ENCODE measurements at regions not wholly inside any gene's neighbourhood (a gene's known extent, or its start where the extent isn't known, plus 50 kb on each side); places are given as distances from the start of the nearest gene placed in this dataset.
"Not testable (repeated sequence)": the region's sequence is repeated elsewhere in the genome, so short reads cannot be mapped to it uniquely, and the experiment has no call there.

DNA sequence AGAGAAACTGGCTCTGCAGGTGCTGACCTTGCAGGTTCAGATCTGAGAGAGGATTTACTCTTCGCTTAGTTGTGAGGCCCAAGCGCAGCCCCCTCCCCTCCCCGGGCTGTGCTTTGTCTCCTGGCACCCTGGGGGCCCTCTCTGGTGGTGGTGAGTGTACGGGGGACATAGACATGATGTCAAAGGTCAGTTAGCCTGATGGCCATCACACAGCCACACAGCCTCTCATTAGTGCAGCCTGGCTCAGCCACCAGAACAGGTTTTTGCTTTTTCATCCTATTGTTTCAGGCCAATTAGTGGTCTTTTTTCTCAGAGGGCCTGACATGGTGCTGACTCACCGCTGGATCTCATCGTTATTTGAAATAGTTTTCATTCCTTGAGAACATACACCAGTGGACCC lies 437.9 kb downstream of the AACS start:
- no peak for DNase-seq

DNA sequence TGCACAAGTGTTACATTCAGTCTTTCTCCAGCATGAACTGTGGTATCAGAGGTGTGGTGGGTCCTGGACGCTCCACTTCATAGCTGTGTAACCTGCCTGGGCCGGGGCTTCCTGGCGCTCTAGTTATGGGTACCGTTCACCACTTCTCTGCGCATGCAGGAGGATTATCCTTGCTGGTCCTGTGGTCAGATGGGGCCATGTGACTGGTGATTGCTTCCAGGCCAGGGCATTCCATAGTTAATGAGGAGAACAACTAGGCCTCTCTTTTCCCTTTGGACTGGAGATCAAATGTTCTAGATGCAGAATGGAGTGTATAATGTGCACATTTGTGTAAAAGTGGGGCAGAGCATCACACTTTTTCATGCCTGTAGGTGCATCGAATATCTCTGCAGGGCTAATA lies 444.0 kb downstream of the AACS start:
- DNase-seq, result no peak

DNA sequence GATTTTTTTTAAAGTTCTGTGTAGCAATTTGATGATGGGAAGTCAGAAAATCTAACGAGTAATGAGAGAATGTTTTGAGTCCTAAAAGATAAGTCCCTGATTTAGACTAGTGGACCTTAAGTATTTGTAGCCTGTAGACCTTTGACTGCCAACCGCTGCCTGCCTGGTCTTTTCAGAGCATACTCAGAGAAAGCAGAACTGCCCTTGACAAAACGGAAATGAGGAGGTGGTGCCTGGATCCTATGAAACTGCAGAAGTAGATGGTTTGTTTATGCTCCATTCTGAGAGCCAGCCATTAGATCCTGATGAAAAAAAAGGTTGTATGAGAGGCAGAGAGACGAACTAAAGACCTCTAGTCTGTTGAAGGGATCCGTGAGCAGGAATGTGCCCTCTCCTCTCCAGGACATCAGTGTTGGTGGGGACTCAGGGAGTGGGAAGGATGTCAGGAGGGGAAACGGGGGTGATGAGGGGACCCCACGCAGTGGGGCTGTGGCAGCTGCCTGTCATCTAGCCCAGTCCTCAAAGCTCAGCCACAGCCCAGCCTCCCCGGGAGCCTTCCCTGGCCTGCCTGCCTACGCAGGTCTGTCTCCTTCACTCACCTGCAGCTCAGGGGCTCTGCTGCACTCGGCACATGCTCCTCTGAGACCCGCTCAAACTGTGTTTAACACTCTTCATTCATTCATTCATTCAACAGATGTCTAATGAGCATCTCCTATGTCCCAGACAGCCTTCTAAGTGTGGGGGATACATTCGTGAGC lies 447.5 kb downstream of the AACS start:
- no peak for DNase-seq

DNA sequence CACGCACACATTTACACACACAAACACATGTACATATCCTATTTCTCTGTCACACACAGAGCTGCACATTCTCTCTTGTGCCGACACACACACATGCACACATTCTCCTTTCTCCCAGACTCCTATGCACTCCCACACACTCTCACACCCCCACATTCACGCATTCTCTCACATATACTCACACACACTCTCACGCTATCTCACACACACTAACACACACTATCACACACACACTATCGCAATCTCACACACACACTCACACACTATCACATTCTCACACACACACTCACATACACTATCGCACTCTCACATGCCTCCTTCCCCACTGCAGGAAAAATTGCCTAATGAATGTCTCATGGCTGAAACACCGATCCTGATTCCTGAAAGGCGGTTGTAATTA lies 450.7 kb downstream of the AACS start:
- DNase-seq, result no peak

DNA sequence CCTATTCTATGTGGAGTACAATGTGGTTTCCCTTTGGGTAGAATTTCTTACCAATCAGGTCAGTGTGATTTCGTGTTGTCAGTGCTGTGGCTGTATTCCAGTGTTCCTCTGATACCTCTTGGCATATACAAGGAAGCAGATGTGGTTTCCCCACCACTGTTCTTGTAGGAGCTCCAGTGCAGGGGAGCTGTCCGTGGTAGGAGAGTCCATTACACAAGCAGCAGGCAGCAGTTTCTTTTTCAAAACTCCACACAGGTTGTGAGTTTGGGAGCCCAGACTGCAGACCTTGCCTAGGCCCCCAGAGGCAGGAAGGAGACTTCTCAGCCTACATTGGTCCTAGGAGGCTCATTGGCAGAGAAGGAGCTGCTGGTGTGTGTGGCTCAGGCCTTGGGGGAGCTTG lies 452.8 kb downstream of the AACS start:
- DNase-seq, result peak; percentile 56

DNA sequence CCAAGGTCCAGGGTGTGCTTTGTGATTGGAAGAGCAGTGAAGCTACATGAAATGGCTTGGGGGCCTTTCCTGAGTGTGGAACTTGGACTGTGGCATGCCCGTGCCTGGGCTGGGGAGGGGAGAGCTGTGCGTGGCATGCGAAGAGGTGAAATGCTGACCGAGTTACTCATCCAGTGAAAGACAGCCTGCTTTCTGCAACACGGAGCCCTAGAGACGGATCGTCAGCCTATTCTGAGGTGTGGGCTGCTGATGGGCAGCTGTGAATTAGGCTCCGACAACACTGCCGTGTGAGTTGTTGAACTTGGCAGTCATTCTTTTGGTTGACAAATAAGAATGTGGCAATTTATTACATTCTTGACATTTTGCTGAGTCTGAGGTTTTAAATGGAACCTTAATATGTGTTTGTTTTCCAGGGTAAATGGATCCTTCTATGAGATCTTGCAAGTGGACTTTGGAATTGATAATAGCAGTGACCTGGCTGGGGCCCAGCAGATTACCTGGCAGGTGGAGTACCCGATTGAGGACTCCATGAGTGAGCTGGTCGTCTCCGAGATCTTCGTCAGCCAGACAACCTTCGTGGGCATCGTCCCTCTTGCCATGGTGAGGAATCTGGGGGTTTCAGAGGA lies 453.9 kb downstream of the AACS start:
- DNase-seq, result no peak

DNA sequence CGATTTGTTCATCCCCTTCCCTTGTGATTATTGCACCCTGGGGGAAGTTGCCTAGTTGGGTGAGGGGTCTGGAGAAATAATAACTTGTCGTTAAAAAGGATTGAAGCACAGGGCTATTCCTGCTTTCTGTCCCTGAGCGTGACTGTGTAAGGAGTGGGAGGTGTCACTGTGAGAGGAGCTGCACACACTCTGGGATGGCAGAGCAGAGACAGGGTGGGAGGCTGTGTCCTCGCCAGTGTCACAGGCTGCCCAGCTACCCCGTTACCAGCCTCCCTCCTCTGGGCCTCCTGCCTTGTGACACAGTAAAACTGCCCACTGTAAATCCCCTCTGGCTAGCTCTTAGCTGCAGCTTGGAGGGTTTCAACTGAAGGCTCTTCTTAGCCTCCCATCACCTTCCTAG lies 460.6 kb downstream of the AACS start:
- no peak for DNase-seq

DNA sequence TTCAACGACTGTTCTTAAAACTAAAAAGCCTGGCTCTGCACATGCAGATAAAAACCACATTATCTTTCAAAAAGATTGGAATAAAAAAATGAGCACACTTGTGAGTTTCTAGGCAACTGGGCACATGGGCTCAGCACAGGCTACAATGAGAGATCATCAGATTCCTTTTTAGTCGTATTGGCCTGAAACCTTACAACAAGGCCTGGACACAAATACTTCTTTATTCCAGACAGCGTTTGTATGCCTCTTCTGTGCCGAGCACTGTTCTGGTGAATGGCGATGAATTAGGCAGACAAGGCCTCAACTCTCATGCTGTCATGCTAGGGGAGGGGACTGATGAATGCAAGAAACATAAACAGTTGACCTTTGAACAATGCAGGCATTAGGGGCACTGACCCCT lies 463.0 kb downstream of the AACS start:
- DNase-seq, result no peak

DNA sequence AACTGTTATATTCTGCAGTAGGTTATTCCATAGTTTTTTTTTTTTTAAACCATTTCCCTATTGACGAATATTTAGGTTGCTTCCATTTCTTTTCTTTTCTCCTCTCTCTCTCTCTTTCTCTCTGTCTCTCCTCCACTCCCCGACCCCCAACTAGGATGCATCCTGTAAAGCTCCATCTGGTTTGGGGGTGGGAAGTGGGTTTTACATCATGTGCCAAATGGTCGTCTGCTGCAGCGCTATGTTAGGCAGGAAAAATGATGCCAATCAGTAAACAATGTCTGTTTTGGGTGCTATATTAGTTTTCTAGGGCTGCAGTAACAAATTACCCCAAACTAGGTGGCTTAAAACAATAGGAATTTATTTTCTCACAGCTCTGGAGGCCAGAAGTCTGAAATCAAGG lies 465.0 kb downstream of the AACS start:
- DNase-seq, result no peak

DNA sequence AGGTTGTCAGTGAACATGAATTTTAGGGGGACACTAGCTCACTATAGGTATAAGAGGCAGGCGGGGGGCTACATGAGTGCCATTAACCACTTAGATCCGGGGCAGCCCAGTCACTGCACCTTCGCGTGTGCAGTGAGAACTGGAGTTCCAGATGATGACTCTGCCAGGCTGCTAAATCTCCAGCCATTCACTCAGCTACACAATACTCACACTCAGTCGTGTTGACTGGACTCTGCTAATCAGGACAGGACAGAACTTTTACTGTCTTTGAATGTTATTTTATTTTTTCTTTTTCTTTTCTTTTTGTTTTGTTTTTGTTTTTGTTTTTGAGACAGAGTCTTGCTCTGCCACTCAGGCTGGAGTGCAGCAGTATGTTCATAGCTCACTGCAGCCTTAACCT lies 465.6 kb downstream of the AACS start:
- no peak for DNase-seq

DNA sequence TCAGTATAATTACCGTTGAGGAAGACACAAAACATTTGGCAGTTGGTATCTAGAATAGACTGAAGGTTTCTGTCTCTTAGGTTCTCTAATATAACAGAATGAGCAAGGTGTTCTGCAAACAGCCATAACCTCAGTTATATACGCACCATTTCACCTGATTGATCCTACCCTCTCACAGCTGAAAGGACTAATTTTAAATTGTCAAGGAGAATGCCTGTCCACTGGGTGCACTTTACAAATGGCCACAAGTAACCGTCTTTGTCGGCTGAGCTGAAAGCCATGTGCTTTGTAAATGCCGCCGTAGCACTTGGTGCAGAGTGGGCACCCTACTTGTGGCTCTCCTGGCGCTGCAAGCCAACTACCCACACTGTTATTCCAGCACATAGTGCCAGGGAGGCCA lies 466.3 kb downstream of the AACS start:
- DNase-seq, result no peak

DNA sequence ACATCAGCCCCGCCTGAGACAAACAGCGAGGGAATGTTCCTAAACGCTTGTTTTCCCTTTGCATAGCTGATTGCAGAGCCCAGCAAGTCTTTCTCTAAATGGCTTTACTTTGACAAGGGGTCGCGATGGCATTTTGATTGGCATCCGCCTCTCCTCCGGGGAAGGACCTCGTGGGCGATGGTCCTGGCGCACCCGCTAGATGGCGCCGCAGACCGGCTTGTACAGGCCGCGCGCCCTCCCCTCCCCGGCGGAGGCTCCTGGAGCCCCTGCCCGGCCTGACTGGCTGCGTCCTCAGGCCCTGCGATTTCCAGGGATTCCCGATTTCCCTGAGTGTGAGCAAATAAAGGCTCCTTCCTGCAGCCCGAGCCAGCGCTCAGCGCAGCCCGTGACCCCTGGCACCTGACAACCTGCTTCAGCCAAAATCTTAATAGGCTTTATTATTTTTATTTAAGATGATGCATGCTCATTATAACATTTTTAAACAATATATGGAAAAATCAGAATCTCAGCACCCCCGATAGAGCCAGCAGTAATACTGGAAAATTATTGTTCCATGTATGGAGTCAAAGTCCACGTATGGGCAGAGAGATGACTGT lies 468.3 kb downstream of the AACS start:
- DNase-seq, result peak; percentile 15

DNA sequence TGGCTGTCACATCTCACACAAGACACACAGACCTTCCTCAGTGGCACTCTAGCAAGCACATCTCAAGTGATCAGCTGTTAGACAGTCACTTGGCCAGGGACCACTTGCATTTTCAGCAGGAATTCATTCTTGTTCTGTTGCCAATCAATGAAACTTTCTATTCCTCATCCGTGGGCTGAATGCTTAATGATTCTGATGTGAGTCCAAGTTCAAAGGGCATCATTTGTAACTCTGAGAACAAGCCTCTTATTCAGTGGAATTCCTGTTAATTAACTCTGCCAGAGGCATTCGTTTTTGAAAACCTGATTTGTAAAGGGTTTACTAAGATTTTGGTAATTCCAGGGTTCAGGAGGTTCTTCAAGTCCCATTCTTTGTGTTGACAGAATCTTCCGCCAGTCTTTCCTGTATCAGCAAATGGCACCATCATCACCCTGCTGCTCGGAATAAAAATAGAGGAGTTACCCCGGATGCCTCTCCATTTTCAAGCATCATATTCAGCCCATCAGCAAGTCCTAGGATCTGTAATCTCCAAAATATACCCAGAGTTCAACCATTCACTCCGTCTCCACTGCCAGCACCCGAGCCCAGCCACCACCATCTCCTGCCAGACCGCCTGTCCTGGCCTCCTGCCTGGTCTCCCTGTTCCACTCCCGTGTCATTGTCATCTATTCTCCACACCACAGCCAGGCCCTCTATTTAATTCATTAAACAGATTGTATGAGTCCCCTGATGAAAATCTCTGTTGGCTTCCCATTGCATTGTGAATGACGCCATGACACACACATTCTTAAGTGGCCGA lies 473.4 kb downstream of the AACS start:
- no peak for DNase-seq

DNA sequence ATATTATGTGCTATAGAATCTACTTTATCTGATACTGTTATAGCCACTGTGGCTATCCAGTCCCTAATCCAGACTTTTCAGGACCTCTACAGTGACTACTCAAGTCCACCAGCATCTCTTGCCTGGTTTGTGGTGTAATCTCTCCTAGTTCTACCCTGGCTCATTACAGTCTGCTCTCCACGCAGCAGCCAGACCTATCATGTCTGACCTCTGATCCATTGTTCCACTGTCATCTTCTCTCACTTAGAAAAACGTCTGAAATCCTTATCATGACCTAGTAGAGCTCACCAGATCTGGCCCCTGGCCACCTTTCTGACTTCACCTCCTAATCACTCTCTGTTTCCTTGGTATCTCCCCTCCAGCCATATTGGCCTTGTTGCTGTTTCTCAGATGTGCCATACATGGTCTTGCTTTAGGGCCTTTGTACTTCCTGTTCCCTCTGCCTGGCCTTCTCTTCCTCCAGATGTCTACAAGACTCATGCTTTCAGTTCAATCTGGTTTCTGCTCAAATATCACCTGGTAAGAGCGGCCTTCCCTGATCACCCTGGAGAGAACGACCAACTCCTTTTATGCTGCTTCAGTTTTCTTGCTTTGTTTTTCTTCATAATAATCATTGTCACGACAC lies 475.5 kb downstream of the AACS start:
- DNase-seq, result no peak

DNA sequence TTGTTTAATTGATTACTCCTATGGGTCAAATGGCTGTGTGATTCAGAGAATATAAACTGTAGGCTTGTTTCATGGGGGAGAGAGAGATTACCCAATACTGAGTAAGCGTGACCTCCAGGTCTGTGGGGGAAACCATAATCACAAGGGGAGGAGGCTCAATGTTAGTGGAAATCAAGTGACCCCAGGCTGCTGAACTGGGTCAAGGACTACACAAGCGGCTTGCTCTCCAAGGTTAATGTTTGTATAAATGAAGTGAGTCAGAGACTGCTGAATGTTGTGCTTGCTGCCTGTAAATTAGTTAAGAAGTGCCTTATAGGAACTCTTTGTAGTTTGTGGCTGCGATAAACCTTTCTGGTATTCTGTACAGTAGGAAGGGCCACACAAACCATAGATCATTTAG lies 479.7 kb downstream of the AACS start:
- no peak for DNase-seq

DNA sequence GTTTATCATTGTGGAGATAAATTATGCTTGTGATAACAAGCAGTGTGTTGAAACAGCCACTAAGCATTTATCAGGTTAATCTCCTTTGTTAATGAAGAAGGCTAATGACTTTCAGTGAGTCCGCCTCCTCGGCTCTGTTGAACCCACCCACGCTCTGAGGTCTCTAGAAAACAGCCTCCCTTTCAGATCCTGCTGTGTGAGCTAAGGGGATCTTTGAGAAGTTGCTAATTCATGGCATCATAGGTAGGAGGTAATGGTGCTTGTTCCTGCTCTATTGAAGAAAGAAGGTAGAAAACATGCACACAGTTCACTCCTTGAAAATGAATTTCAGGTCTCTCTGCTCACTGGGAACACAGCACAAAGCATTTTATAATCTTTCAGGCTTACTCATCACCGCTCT lies 483.9 kb downstream of the AACS start:
- no peak for DNase-seq

DNA sequence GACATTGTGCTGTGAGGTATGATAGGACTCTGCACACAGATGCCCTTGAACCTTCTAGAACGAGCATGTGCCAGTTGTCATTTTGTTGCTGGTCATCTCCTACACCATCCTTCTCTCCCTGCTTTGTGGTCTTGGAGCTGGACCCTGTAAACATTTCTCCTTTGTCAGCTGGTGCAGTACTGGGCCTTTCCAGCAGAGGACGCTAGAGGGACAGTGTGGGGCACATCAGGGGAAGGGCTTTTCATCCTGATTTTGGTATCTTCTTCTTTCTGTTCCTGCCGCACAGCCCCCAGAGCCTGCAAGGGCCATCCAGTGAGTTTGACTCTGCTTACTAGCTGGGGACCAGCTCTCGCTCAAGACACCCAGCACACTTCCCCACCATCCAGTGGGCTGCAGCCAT lies 484.6 kb downstream of the AACS start:
- no peak for DNase-seq

DNA sequence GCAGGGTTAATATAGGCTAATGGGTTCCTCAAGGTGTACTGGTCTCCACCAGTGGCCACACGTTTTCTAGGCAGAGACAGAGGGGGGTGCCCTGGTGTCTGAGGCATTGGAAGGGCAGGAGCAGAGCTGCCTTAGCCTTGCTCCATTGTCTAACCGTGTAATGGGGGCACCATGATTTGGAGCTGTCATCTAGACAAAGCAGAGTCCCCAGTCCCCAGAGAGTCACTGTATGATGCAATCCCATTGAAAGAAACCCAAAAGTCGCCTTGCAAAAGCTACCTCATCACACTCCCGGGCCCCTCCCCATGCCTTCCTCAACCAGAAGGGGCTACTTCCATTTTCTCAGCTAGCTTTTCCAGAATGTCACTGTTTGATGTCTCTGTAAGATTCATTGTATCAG lies 487.1 kb downstream of the AACS start:
- no peak for DNase-seq

DNA sequence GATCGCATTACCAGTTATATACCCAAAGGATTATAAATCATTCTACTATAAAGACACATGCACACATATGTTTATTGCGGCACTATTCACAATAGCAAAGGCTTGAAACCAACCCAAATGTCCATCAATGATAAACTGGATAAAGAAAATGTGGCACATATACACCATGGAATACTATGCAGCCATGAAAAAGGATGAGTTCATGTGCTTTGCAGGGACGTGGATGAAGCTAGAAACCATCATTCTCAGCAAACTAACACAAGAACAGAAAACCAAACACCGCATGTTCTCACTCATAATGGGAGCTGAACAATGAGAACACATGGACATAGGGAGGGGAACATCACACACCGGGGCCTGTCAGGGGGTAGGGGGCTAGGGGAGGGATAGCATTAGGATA lies 495.8 kb downstream of the AACS start:
- not testable (repeated sequence) for DNase-seq

DNA sequence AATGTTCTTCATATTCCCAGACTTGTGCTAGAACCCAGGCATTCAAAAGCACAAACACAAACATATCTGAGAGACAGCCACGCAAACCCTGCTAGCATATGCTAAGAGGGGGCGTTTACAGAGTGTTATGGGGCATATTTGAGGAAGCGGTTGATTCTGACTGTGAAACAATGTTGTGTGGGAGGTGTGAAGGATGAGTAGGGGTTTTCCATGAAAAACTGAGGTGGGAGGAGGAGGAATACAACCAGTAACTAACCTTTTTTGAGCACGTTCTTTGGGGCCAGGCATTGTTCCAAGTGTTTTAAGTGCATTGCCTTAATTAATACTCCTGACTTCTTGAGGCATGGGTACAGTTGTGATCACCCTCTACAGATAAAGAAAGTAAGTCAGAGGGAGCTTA lies 499.5 kb downstream of the AACS start:
- DNase-seq, result no peak

DNA sequence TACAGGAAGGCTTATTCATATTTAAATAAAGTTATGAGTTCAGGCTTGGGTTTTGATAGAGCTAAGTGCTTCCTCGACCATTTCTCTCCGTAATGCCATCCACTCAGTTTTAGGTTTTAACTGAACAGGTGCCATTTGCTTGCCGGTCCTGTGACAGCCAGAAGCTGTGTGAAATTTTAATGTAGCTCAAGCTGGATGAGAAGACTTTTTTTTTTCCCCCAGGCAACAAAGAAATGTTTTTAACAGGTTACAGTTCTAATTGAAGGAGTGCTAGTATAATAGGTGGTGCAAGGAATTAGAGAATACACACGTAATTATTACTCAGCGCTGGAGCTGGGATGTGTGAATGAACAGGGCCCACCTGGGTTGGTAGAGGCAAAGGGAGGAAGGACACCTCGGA lies 502.3 kb downstream of the AACS start:
- no peak for DNase-seq

DNA sequence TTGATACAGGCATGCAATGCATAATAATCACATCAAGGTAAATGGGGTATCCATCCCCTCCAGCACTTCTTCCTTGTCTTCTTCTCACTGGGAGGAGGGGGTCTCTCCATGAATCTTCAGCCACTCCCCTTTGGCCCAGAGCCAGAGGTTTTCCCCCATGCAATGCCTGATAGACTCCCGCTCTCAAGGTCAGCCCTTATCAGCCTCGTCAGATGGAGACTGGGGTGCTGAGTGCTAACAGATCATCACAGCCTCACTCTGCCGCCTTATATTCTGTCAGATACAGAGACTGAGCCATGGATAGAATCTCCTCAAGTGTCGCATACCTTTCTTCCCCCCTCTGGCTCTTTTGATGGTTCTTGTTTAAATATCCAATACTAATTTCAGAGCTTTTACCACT lies 503.1 kb downstream of the AACS start:
- no peak for DNase-seq

DNA sequence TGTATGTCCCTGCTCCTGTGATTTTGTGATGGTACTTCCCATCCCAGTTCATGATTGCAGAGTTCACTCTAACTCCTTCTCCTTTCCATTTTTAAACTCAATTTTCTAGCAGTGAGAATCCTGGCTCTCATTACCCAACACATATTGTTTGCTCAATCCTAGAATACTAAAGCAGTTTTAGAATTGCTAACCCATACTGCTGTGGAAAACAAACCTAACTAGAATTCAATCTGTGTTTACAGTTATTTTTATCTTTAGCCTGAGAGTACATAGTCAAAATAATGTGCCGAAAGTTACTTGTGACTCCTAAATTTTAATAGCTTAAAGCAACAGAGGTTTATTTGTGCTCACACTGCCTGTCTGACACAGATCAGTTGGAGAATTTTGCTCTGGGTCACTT lies 508.0 kb downstream of the AACS start:
- no peak for DNase-seq

All from left kidney (tissue), 1 donor.